Fibroblast of lung (primary cell): ENCODE measurements at regions not wholly inside any gene's neighbourhood (a gene's known extent, or its start where the extent isn't known, plus 50 kb on each side); places are given as distances from the start of the nearest gene placed in this dataset.

ENCODE experiments used
- EZH2 ChIP-seq: IDR thresholded peaks from 2 replicates; pipeline ENCODE4 v1.5.1; 2012; ENCODE audit warnings: low read length, control low read depth, mild to moderate bottlenecking; ENCODE audit errors: missing control alignments
- TF ChIP-seq, protein P1 (sequence below), 2 donors: IDR thresholded peaks in 1 of 2; conservative IDR thresholded peaks in 1 of 2; 1 replicate in 1 of 2; 2 replicates in 1 of 2; pipeline ENCODE4 v1.5.1; 2011 to 2012; ENCODE audit warnings: low read length in 2 of 2, control low read depth in 1 of 2, inconsistent platforms in 1 of 2, low read depth in 1 of 2, mild to moderate bottlenecking in 1 of 2

DNA sequence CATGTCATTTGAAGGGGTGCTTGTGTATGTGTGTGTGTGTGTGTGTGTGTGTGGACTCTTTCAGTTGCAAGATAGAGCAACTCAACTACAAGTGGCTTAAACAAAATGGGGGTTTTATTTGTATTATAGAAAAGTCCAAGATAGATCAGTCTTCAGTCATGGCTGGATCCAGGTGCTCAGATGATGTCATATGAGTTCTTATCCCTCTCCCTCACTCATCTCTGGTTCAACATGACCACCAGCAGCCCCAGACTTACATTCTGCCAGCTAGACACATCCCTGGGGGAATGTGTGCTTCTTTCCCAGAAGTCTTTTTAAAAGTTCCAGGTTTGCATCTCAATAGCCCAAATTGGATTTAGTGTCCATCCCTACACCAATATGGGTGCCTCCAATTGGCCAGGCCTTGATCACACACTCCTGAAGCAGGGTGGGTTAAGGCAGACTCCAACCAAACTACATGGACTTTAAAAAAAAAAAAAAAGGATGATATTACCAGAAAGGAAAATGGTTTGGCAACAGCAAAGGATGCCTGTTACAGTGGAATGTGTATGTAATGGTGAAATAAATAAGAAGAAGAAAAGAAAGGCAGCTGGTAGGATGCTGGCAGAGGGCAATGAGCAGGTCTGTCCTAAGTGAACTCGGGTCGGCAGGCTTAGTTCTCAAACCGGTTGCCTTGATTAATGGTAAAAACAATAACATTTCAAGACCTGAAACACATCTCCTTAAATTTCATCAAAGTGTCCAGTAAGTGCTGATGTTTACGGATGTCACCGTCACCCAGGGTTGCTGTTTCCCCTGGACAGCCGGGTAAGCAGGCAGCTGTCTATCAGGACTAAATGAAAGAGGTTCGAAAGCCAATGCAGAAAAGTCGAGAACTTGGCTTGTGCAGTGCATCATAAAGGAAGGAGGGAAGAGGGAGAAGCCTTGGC is 107.7 kb downstream of the SMIM20 start:
- TF ChIP-seq, protein P1, sequence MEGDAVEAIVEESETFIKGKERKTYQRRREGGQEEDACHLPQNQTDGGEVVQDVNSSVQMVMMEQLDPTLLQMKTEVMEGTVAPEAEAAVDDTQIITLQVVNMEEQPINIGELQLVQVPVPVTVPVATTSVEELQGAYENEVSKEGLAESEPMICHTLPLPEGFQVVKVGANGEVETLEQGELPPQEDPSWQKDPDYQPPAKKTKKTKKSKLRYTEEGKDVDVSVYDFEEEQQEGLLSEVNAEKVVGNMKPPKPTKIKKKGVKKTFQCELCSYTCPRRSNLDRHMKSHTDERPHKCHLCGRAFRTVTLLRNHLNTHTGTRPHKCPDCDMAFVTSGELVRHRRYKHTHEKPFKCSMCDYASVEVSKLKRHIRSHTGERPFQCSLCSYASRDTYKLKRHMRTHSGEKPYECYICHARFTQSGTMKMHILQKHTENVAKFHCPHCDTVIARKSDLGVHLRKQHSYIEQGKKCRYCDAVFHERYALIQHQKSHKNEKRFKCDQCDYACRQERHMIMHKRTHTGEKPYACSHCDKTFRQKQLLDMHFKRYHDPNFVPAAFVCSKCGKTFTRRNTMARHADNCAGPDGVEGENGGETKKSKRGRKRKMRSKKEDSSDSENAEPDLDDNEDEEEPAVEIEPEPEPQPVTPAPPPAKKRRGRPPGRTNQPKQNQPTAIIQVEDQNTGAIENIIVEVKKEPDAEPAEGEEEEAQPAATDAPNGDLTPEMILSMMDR (conservative IDR thresholded peaks at IDR 0.05 in 1 of 2, IDR thresholded peaks at IDR 0.05 in 1 of 2; ENCODE audit: low read depth in 1 of 2, low read length in 2 of 2): no peak
- no peak for TF ChIP-seq EZH2
